B cell (primary cell): ENCODE measurements at regions not wholly inside any gene's neighbourhood (a gene's known extent, or its start where the extent isn't known, plus 50 kb on each side); places are given as distances from the start of the nearest gene placed in this dataset.

Experiments
- ATAC-seq: fragments of 200-7000 bp; cut with Tn5 transposase; one replicate; pipeline ENCODE4 v1.10.0; 2021; ENCODE audit warnings: low read depth, mild to moderate bottlenecking, moderate number of reproducible peaks, moderate library complexity
- CTCF ChIA-PET: fragments of 350-600 bp; sonication (Branson Sonifier 250); formaldehyde crosslinking; loops from one replicate; lab custom pipeline; 2021; ENCODE audit warnings: antibody characterized with exemption, inconsistent platforms; lab: Charles Lee
- POLR2A ChIA-PET: fragments of 350-600 bp; sonication (Branson Sonifier 250); formaldehyde crosslinking; loops from one replicate; lab custom pipeline; 2021; ENCODE audit warnings: antibody characterized with exemption; lab: Charles Lee
- DNase-seq: peaks from one replicate; pipeline ENCODE4 v3.0.0; 2013
- H2AFZ ChIP-seq: 2 replicates; pipeline ENCODE4 v1.6.1; 2012; ENCODE audit warnings: mild to moderate bottlenecking, low read depth, low read length; ENCODE audit not compliant: insufficient read depth, poor library complexity, severe bottlenecking
- H3K27ac ChIP-seq, 2 donors: 1 replicate in 1 of 2; 2 replicates in 1 of 2; pipeline ENCODE4 v1.5.1; 2012 to 2013; ENCODE audit warnings: low read length in 2 of 2, mild to moderate bottlenecking in 2 of 2, moderate library complexity in 1 of 2
- H3K27me3 ChIP-seq, 4 experiments: fragments of 200-600 bp in 1 of 4; sonication (generic) in 1 of 4; replicated peaks in 1 of 4; 1 replicate in 2 of 4; 2 replicates in 2 of 4; pipeline versions ENCODE4 v1.6.1 to v1.7.0; 2013 to 2016; ENCODE audit warnings: low read length in 3 of 4, mild to moderate bottlenecking in 2 of 4, mixed read lengths in 1 of 4, moderate library complexity in 1 of 4; ENCODE audit not compliant: insufficient read depth in 4 of 4, control insufficient read depth in 3 of 4; ENCODE audit errors: control extremely low read depth in 1 of 4
- H3K36me3 ChIP-seq, 2 experiments: replicated peaks in 1 of 2; 1 replicate in 1 of 2; 2 replicates in 1 of 2; pipeline versions ENCODE4 v1.6.1 to v1.7.1; 2013; ENCODE audit warnings: low read length in 1 of 2; ENCODE audit not compliant: insufficient read depth in 2 of 2, control insufficient read depth in 1 of 2; ENCODE audit errors: control extremely low read depth in 1 of 2, extremely low read depth in 1 of 2
- H3K4me1 ChIP-seq, 2 donors: fragments of 200-600 bp in 1 of 2; sonication (generic) in 1 of 2; 1 replicate in 1 of 2; 2 replicates in 1 of 2; pipeline versions ENCODE4 v1.5.1 to v1.6.1; 2013 to 2017; ENCODE audit warnings: low read length in 2 of 2; ENCODE audit not compliant: control insufficient read depth in 2 of 2, insufficient read depth in 2 of 2
- H3K4me2 ChIP-seq: replicated peaks from 2 replicates; pipeline ENCODE3; 2012; ENCODE audit warnings: mild to moderate bottlenecking, low read depth, low read length; ENCODE audit not compliant: poor library complexity, severe bottlenecking
- H3K4me3 ChIP-seq, 5 experiments: fragments of 200-600 bp in 1 of 5; sonication (generic) in 1 of 5; 1 replicate in 3 of 5; 2 replicates in 2 of 5; pipeline versions ENCODE4 v1.5.1 to v1.7.0; 2011 to 2016; ENCODE audit warnings: low read length in 4 of 5, mild to moderate bottlenecking in 4 of 5, low read depth in 2 of 5, control low read depth in 1 of 5, moderate library complexity in 1 of 5; ENCODE audit not compliant: insufficient read depth in 1 of 5; ENCODE audit errors: control extremely low read depth in 1 of 5, extremely low read depth in 1 of 5
- H3K79me2 ChIP-seq: fragments of 200-600 bp; sonication (generic); one replicate; pipeline ENCODE4 v1.6.0; 2016; ENCODE audit warnings: low read length; ENCODE audit not compliant: control insufficient read depth, insufficient read depth
- H3K9ac ChIP-seq: fragments of 200-600 bp; sonication (generic); 2 replicates; pipeline ENCODE4 v1.6.1; 2017; ENCODE audit warnings: mild to moderate bottlenecking, low read length, moderate library complexity
- H3K9me3 ChIP-seq, 3 donors: one replicate each; pipeline versions ENCODE4 v1.6.1 to v1.7.1; 2013; ENCODE audit warnings: low read length in 2 of 3; ENCODE audit not compliant: control insufficient read depth in 2 of 3, insufficient read depth in 1 of 3; ENCODE audit errors: control extremely low read depth in 1 of 3
- H4K20me1 ChIP-seq: 2 replicates; pipeline ENCODE4 v1.6.0; 2012; ENCODE audit warnings: mild to moderate bottlenecking, low read length; ENCODE audit not compliant: insufficient read depth, control insufficient read depth, poor library complexity, severe bottlenecking
- H3K27ac Mint-ChIP-seq: one replicate; pipeline ENCODE4 v1.8.0; 2021; ENCODE audit warnings: mixed read lengths
- H3K27me3 Mint-ChIP-seq: one replicate; pipeline ENCODE4 v1.8.0; 2021; ENCODE audit warnings: mixed read lengths
- H3K4me1 Mint-ChIP-seq: one replicate; pipeline ENCODE4 v1.8.0; 2021; ENCODE audit warnings: mixed read lengths
- H3K4me3 Mint-ChIP-seq: one replicate; pipeline ENCODE4 v1.8.0; 2021; ENCODE audit warnings: mixed read lengths
- H3K9me3 Mint-ChIP-seq: one replicate; pipeline ENCODE4 v1.8.0; 2022; ENCODE audit warnings: mixed read lengths; ENCODE audit not compliant: insufficient read depth
- CTCF ChIP-seq: fragments of 200-600 bp; IDR thresholded peaks from one replicate; pipeline ENCODE4 v1.8.0; 2022; ENCODE audit warnings: antibody characterized with exemption, mild to moderate bottlenecking
- EZH2 ChIP-seq: IDR thresholded peaks from 2 replicates; pipeline ENCODE4 v1.6.1; 2012; ENCODE audit warnings: borderline replicate concordance, low read depth, mild to moderate bottlenecking, moderate library complexity, low read length; ENCODE audit not compliant: insufficient read depth, poor library complexity, severe bottlenecking
- WGBS: methylation state at CpG from one replicate; pipeline ENCODE4 v1.1.5; 2013; ENCODE audit warnings: missing lambda C conversion rate; ENCODE audit not compliant: insufficient coverage; 5-methylcytosine and 5-hydroxymethylcytosine counted together
- intact Hi-C: fragments of 100-400 bp; cut with micrococcal nuclease; formaldehyde crosslinking; loops from one replicate; pipeline ENCODE4 v1.10.0; 2022

- no peak overlapping the region for H3K4me3 Mint-ChIP-seq
- ATAC-seq (no peak), DNase-seq (no peak)
- POLR2A ChIA-PET: no interaction called here
- Histone ChIP-seq H3K4me2 (no peak overlapping the region), H3K27me3 (peaks cover 0 to 3% (median 0%) of the 10 kb centered on the region in 4 experiments), H3K79me2 (no peaks in the 10 kb centered on the region), H3K9ac (no peak overlapping the region), H3K27ac (no peak overlapping the region), H2AFZ (no peak overlapping the region), H3K4me3 (no peak overlapping the region), H3K36me3 (no peaks in the 10 kb centered on the region), H4K20me1 (no peaks in the 10 kb centered on the region), H3K9me3 (no peaks in the 10 kb centered on the region), H3K4me1 (no peaks in the 10 kb centered on the region)
- TF ChIP-seq CTCF: no peak
- TF ChIP-seq EZH2: no peak
- intact Hi-C loops: no loop called here
- WGBS: no CpG with 5 or more reads among the region's 5 CpGs
- CTCF ChIA-PET: no interaction called here
- no peak overlapping the region for H3K27ac Mint-ChIP-seq
- no peaks in the 10 kb centered on the region for H3K9me3 Mint-ChIP-seq
- peaks cover 33% of the 10 kb centered on the region for H3K27me3 Mint-ChIP-seq
- no peaks in the 10 kb centered on the region for H3K4me1 Mint-ChIP-seq
Observed at GRCh38 chr7:116446212-116446855, 53.2 kb upstream of the CAV2 start.

GRCh38 chr7:116447436-116447835 lies 52.1 kb upstream of the CAV2 start:
- TF ChIP-seq CTCF (no peak), EZH2 (no peak)
- no peak overlapping the region for H3K9ac ChIP-seq
- peaks cover 0 to 5% (median 0%) of the 10 kb centered on the region in 4 experiments for H3K27me3 ChIP-seq
- ATAC-seq (no peak), DNase-seq (no peak)
- H3K79me2 ChIP-seq: no peaks in the 10 kb centered on the region
- intact Hi-C loops: no loop called here
- no CpG with 5 or more reads among the region's 2 CpGs for WGBS
- H3K4me3 ChIP-seq: no peak overlapping the region
- H3K9me3 Mint-ChIP-seq: no peaks in the 10 kb centered on the region
- no peaks in the 10 kb centered on the region for H3K4me1 Mint-ChIP-seq
- no peaks in the 10 kb centered on the region for H3K9me3 ChIP-seq
- H3K36me3 ChIP-seq: no peaks in the 10 kb centered on the region
- no peak overlapping the region for H2AFZ ChIP-seq
- ChIA-PET CTCF (no interaction called here), POLR2A (no interaction called here)
- H4K20me1 ChIP-seq: no peaks in the 10 kb centered on the region
- H3K4me3 Mint-ChIP-seq: no peak overlapping the region
- H3K27me3 Mint-ChIP-seq: peaks cover 33% of the 10 kb centered on the region
- no peaks in the 10 kb centered on the region for H3K4me1 ChIP-seq
- H3K27ac ChIP-seq: no peak overlapping the region
- no peak overlapping the region for H3K27ac Mint-ChIP-seq
- H3K4me2 ChIP-seq: no peak overlapping the region
